Esophagus squamous epithelium (tissue), 5 donors: ENCODE measurements at regions not wholly inside any gene's neighbourhood (a gene's known extent, or its start where the extent isn't known, plus 50 kb on each side); places are given as distances from the start of the nearest gene placed in this dataset.

Source experiments
- DNase-seq: peaks from one replicate; lab custom pipeline; 2025; lab: John Stamatoyannopoulos, UW
- H3K27ac ChIP-seq, 4 donors: fragments of 200-600 bp; sonication (generic); one replicate each; pipeline ENCODE4 v1.5.1; 2016 to 2019; ENCODE audit warnings: mild to moderate bottlenecking in 1 of 4
- H3K27me3 ChIP-seq, 4 donors: fragments of 200-600 bp; sonication (generic); 1 replicate in 3 of 4; 2 replicates in 1 of 4; pipeline versions ENCODE4 v1.5.1 to v1.6.0; 2017 to 2021; ENCODE audit warnings: antibody characterized with exemption in 1 of 4
- H3K36me3 ChIP-seq, 3 donors: fragments of 200-600 bp; sonication (generic); one replicate each; pipeline ENCODE4 v1.5.1; 2016 to 2019
- H3K4me1 ChIP-seq, 3 donors: fragments of 200-600 bp; sonication (generic); one replicate each; pipeline ENCODE4 v1.5.1; 2017 to 2019
- H3K4me3 ChIP-seq, 4 donors: fragments of 200-600 bp; sonication (generic); 1 replicate in 3 of 4; 2 replicates in 1 of 4; pipeline ENCODE4 v1.5.1; 2016 to 2019; ENCODE audit warnings: mild to moderate bottlenecking in 2 of 4, moderate library complexity in 1 of 4
- H3K9me3 ChIP-seq, 3 donors: fragments of 200-600 bp; sonication (generic); one replicate each; pipeline ENCODE4 v1.5.1; 2016 to 2019
- CTCF ChIP-seq, 6 experiments: fragments of 450-650 bp in 4 of 6; fragments of 200-600 bp in 2 of 6; sonication (generic) in 2 of 6; IDR thresholded peaks; one replicate each; pipeline ENCODE4 v1.5.1; 2016 to 2019; ENCODE audit warnings: antibody characterized with exemption in 6 of 6, mild to moderate bottlenecking in 4 of 6, moderate library complexity in 4 of 6
- POLR2A ChIP-seq, 4 donors: fragments of 450-650 bp; IDR thresholded peaks; one replicate each; pipeline ENCODE4 v1.6.1; 2017; ENCODE audit warnings: antibody characterized with exemption in 4 of 4, mild to moderate bottlenecking in 4 of 4, moderate library complexity in 3 of 4
- WGBS, 2 donors: methylation state at CpG; one replicate each; pipeline ENCODE4 v1.1.5; 2018; 5-methylcytosine and 5-hydroxymethylcytosine counted together
- intact Hi-C: fragments of 100-400 bp; cut with DNase I; formaldehyde crosslinking; loops from one replicate; pipeline ENCODE4 v1.15.0; 2022
- donor health status: DM: yes; HTN: yes; CAD: no.

- no peaks in the 10 kb centered on the region for H3K9me3 ChIP-seq
- no peaks in the 10 kb centered on the region for H3K27me3 ChIP-seq
- H3K4me1 ChIP-seq, result no peaks in the 10 kb centered on the region
- WGBS, 2 donors, result 83% methylated on average over 3 of the region's 6 CpGs; no CpG with 5 or more reads in 1 of the 2 donors
- TF ChIP-seq POLR2A (IDR thresholded peaks at IDR 0.05) (no peak), CTCF (IDR thresholded peaks at IDR 0.05) (no peak)
- no peaks in the 10 kb centered on the region for H3K36me3 ChIP-seq
- H3K4me3 ChIP-seq, result no peak overlapping the region
- intact Hi-C loops, result no loop called here
- H3K27ac ChIP-seq, result no peak overlapping the region
- DNase-seq, result no peak
These were observed 1289.9 kb downstream of the NLGN4Y start for GRCh38 chrY:15814241-15814640.
